HCT116 (cell line): ENCODE measurements at regions not wholly inside any gene's neighbourhood (a gene's known extent, or its start where the extent isn't known, plus 50 kb on each side); places are given as distances from the start of the nearest gene placed in this dataset.

Experiments
- ATAC-seq: fragments of 200-7000 bp; cut with Tn5 transposase; 2 replicates; pipeline ENCODE4 v1.9.1; 2020; ENCODE audit warnings: mild to moderate bottlenecking, moderate library complexity
- BruUV-seq: library from RNA; stranded (reverse); fragments of 400-500 nt; replicated peaks from 2 replicates; lab custom pipeline; 2021; lab: Mats Ljungman, UMichigan
- CTCF ChIA-PET: fragments of 300-600 bp; sonication (Branson Sonifier 250); formaldehyde crosslinking; loops from one replicate; lab custom pipeline; 2021; ENCODE audit warnings: antibody characterized with exemption; lab: Charles Lee
- POLR2A ChIA-PET: fragments of 300-600, 350-600 bp; sonication (Branson Sonifier 250); formaldehyde crosslinking; loops from one replicate; lab custom pipeline; 2021; ENCODE audit warnings: antibody characterized with exemption; lab: Charles Lee
- RAD21 ChIA-PET, 2 experiments: fragments of 300-600 bp; sonication (Branson Sonifier 250); formaldehyde crosslinking; loops; one replicate each; lab custom pipeline; 2023; ENCODE audit warnings: low total read pairs in 2 of 2; ENCODE audit not compliant: uncharacterized antibody in 2 of 2, unreplicated experiment in 2 of 2, low non-redundant PET in 1 of 2; lab: Charles Lee
- DNase-seq: peaks from one replicate; pipeline ENCODE4 v3.0.0-alpha.2; 2010; ENCODE audit warnings: low read depth, low spot score
- H2AFZ ChIP-seq: fragments of 200-600 bp; shearing (Covaris generic), sonication (generic); 2 replicates; pipeline ENCODE4 v1.6.1; 2017; ENCODE audit warnings: low read depth, mixed run types, mixed read lengths, antibody characterized with exemption, low read length; ENCODE audit not compliant: poor library complexity, severe bottlenecking
- H3K27ac ChIP-seq: 2 replicates; pipeline ENCODE4 v1.5.1; 2012; ENCODE audit warnings: low read depth, low read length
- H3K27me3 ChIP-seq: fragments of 200-600 bp; sonication (generic); 2 replicates; pipeline ENCODE4 v1.6.1; 2016; ENCODE audit warnings: mixed run types, low read length, mixed read lengths; ENCODE audit not compliant: insufficient read depth
- H3K36me3 ChIP-seq, 2 experiments: fragments of 200-500 bp in 1 of 2; fragments of 200-600 bp in 1 of 2; sonication (Bioruptor generic) in 1 of 2; sonication (generic) in 1 of 2; 2 replicates each; pipeline versions ENCODE4 v1.5.1 to v1.6.1; 2014 to 2016; ENCODE audit warnings: low read length in 2 of 2, inconsistent platforms in 1 of 2, mixed read lengths in 1 of 2, mixed run types in 1 of 2; ENCODE audit not compliant: insufficient read depth in 2 of 2, control insufficient read depth in 1 of 2
- H3K4me1 ChIP-seq, 2 experiments: fragments of 200-600 bp in 1 of 2; sonication (generic) in 1 of 2; 2 replicates each; pipeline versions ENCODE4 v1.5.1 to v1.6.1; 2012 to 2017; ENCODE audit warnings: low read length in 2 of 2, inconsistent platforms in 1 of 2, mild to moderate bottlenecking in 1 of 2, mixed read lengths in 1 of 2, mixed run types in 1 of 2, moderate library complexity in 1 of 2; ENCODE audit not compliant: insufficient read depth in 2 of 2, control insufficient read depth in 1 of 2
- H3K4me2 ChIP-seq: fragments of 200-600 bp; sonication (generic); 2 replicates; pipeline ENCODE4 v1.6.1; 2017; ENCODE audit warnings: mixed run types, low read length, mixed read lengths
- H3K4me3 ChIP-seq, 2 experiments: fragments of 200-600 bp in 1 of 2; sonication (generic) in 1 of 2; replicated peaks in 1 of 2; 2 replicates each; pipeline ENCODE4 v1.5.1; 2011 to 2016; ENCODE audit warnings: low read length in 2 of 2, control low read depth in 1 of 2, low read depth in 1 of 2, mild to moderate bottlenecking in 1 of 2, mixed read lengths in 1 of 2, mixed run types in 1 of 2
- H3K79me2 ChIP-seq: fragments of 200-600 bp; sonication (generic); 2 replicates; pipeline ENCODE4 v1.6.1; 2017; ENCODE audit warnings: mild to moderate bottlenecking, mixed run types, low read length, moderate library complexity, mixed read lengths; ENCODE audit not compliant: insufficient read depth
- H3K9ac ChIP-seq: fragments of 200-600 bp; sonication (generic); 2 replicates; pipeline ENCODE4 v1.6.1; 2016; ENCODE audit warnings: low read length, mixed read lengths
- H3K9me2 ChIP-seq: fragments of 200-600 bp; sonication (generic), shearing (Covaris generic); 2 replicates; pipeline ENCODE4 v1.6.1; 2017; ENCODE audit warnings: mixed run types, mild to moderate bottlenecking, moderate library complexity; ENCODE audit not compliant: insufficient read depth
- H3K9me3 ChIP-seq, 2 experiments: fragments of 200-500 bp in 1 of 2; fragments of 200-600 bp in 1 of 2; sonication (Bioruptor generic) in 1 of 2; sonication (generic) in 1 of 2; 2 replicates each; pipeline ENCODE4 v1.6.1; 2014 to 2017; ENCODE audit warnings: low read length in 2 of 2, mixed read lengths in 2 of 2, inconsistent platforms in 1 of 2, low read depth in 1 of 2, mild to moderate bottlenecking in 1 of 2, mixed run types in 1 of 2, moderate library complexity in 1 of 2; ENCODE audit not compliant: control insufficient read depth in 1 of 2, insufficient read depth in 1 of 2
- H4K20me1 ChIP-seq: fragments of 200-600 bp; sonication (generic), shearing (Covaris generic); 2 replicates; pipeline ENCODE4 v1.6.1; 2017; ENCODE audit warnings: mixed run types, mild to moderate bottlenecking, moderate library complexity; ENCODE audit not compliant: insufficient read depth
- ATF3 ChIP-seq: IDR thresholded peaks from 2 replicates; pipeline ENCODE4 v1.6.1; 2012
- CEBPB ChIP-seq: IDR thresholded peaks from 2 replicates; pipeline ENCODE4 v1.6.1; 2012; ENCODE audit warnings: low read depth
- POLR2AphosphoS5 ChIP-seq: IDR thresholded peaks from 2 replicates; pipeline ENCODE4 v1.6.1; 2011; ENCODE audit warnings: mild to moderate bottlenecking, low read depth, low read length, moderate library complexity
- RAD21 ChIP-seq: IDR thresholded peaks from 2 replicates; pipeline ENCODE4 v1.6.1; 2012; ENCODE audit warnings: low read depth, mild to moderate bottlenecking
- REST ChIP-seq: IDR thresholded peaks from 2 replicates; pipeline ENCODE4 v1.6.1; 2012; ENCODE audit warnings: low read depth
- ZBTB33 ChIP-seq: IDR thresholded peaks from 2 replicates; pipeline ENCODE4 v1.6.1; 2011; ENCODE audit warnings: mild to moderate bottlenecking, low read length, moderate library complexity; ENCODE audit not compliant: insufficient replicate concordance; ENCODE audit errors: extremely low read depth
- intact Hi-C: fragments of 100-400 bp; cut with micrococcal nuclease; formaldehyde crosslinking; loops from 2 replicates; pipeline ENCODE4 v1.10.0; 2022

- no peak overlapping the region for H3K9ac ChIP-seq
- H3K79me2 ChIP-seq, result no peaks in the 10 kb centered on the region
- BruUV-seq, result no TSS peak
- RAD21 ChIA-PET, result no interaction called here
- no peaks in the 10 kb centered on the region for H4K20me1 ChIP-seq
- H3K9me3 ChIP-seq, result no peaks in the 10 kb centered on the region
- no peaks in the 10 kb centered on the region for H3K27me3 ChIP-seq
- H3K4me1 ChIP-seq, result no peaks in the 10 kb centered on the region
- CTCF ChIA-PET, result no interaction called here
- H3K36me3 ChIP-seq, result no peaks in the 10 kb centered on the region
- no peak overlapping the region for H3K4me2 ChIP-seq
- no peak for TF ChIP-seq POLR2AphosphoS5
- no peak for TF ChIP-seq CEBPB
- no peak for TF ChIP-seq ATF3
- no peak for TF ChIP-seq ZBTB33
- TF ChIP-seq RAD21, result no peak
- TF ChIP-seq REST, result no peak
- no peak for ATAC-seq
- H3K9me2 ChIP-seq, result no peaks in the 10 kb centered on the region
- H2AFZ ChIP-seq, result no peak overlapping the region
- no peak overlapping the region for H3K4me3 ChIP-seq
- no peak overlapping the region for H3K27ac ChIP-seq
- DNase-seq, result no peak
- intact Hi-C loops, result no loop called here
- POLR2A ChIA-PET, result interaction anchor here (0.7 kb wide), 1 partner anchor 51 kb away, joined by 3 read pairs; no protein-coding TSS in a partner anchor
Observed at GRCh38 chr3:170679190-170679589, 93.3 kb upstream of the SLC7A14 start.
